Testis (tissue), 2 donors: ENCODE measurements at regions not wholly inside any gene's neighbourhood (a gene's known extent, or its start where the extent isn't known, plus 50 kb on each side); places are given as distances from the start of the nearest gene placed in this dataset.

Source experiments
- CTCF ChIP-seq, 3 experiments: fragments of 450-650 bp in 2 of 3; fragments of 200-600 bp in 1 of 3; sonication (generic) in 1 of 3; IDR thresholded peaks; one replicate each; pipeline ENCODE4 v1.5.1; 2016 to 2019; ENCODE audit warnings: antibody characterized with exemption in 3 of 3, mild to moderate bottlenecking in 2 of 3, moderate library complexity in 1 of 3
- POLR2A ChIP-seq: fragments of 450-650 bp; IDR thresholded peaks from one replicate; pipeline ENCODE4 v1.6.1; 2017; ENCODE audit warnings: antibody characterized with exemption, mild to moderate bottlenecking, moderate library complexity

- no peak for TF ChIP-seq CTCF (IDR thresholded peaks at IDR 0.05)
- TF ChIP-seq POLR2A: no peak
These were observed 147.2 kb upstream of the CD180 start for GRCh38 chr5:67343835-67344234.
